ENCODE measurements at regions not wholly inside any gene's neighbourhood (a gene's known extent, or its start where the extent isn't known, plus 50 kb on each side); places are given as distances from the start of the nearest gene placed in this dataset.

GRCh38 chrX:124209792-124210576, 122.5 kb upstream of the TEX13D start:
- BruUV-seq (replicated peaks), result no TSS peak
- DNase-seq (ENCODE audit: low read depth, low spot score), result no peak
- H3K4me1 ChIP-seq (ENCODE audit: control insufficient read depth in 1 of 2, insufficient read depth in 2 of 2, low read length in 2 of 2), result no peaks in the 10 kb centered on the region
- H4K20me1 ChIP-seq (ENCODE audit: insufficient read depth), result no peaks in the 10 kb centered on the region
- no peak overlapping the region for H3K4me2 ChIP-seq (ENCODE audit: low read length)
- H3K36me3 ChIP-seq (ENCODE audit: control insufficient read depth in 1 of 2, insufficient read depth in 2 of 2, low read length in 2 of 2), result no peaks in the 10 kb centered on the region
- ATAC-seq, result no peak
- H3K27me3 ChIP-seq (ENCODE audit: insufficient read depth, low read length), result no peaks in the 10 kb centered on the region
- RAD21 ChIA-PET (ENCODE audit: low non-redundant PET in 1 of 2, low total read pairs in 2 of 2, uncharacterized antibody in 2 of 2, unreplicated experiment in 2 of 2), result no interaction called here
- no peak for TF ChIP-seq MAX (IDR thresholded peaks at IDR 0.05)
- no peak for TF ChIP-seq EZH2 (IDR thresholded peaks at IDR 0.05)
- TF ChIP-seq, protein P1, sequence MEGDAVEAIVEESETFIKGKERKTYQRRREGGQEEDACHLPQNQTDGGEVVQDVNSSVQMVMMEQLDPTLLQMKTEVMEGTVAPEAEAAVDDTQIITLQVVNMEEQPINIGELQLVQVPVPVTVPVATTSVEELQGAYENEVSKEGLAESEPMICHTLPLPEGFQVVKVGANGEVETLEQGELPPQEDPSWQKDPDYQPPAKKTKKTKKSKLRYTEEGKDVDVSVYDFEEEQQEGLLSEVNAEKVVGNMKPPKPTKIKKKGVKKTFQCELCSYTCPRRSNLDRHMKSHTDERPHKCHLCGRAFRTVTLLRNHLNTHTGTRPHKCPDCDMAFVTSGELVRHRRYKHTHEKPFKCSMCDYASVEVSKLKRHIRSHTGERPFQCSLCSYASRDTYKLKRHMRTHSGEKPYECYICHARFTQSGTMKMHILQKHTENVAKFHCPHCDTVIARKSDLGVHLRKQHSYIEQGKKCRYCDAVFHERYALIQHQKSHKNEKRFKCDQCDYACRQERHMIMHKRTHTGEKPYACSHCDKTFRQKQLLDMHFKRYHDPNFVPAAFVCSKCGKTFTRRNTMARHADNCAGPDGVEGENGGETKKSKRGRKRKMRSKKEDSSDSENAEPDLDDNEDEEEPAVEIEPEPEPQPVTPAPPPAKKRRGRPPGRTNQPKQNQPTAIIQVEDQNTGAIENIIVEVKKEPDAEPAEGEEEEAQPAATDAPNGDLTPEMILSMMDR (IDR thresholded peaks at IDR 0.05 in 2 of 3, conservative IDR thresholded peaks at IDR 0.05 in 1 of 3; ENCODE audit: borderline replicate concordance in 1 of 3, insufficient read depth in 1 of 3, low read depth in 2 of 3, low read length in 2 of 3), result no peak
- no peak for TF ChIP-seq EGR1 (IDR thresholded peaks at IDR 0.05; ENCODE audit: low read depth)
- no peak for TF ChIP-seq POLR2A (IDR thresholded peaks at IDR 0.05; ENCODE audit: borderline replicate concordance, extremely low read depth, insufficient read depth, insufficient read length)
- no peak for TF ChIP-seq POLR2AphosphoS5 (IDR thresholded peaks at IDR 0.05; ENCODE audit: low read depth, low read length)
- TF ChIP-seq ELF1 (IDR thresholded peaks at IDR 0.05; ENCODE audit: borderline replicate concordance, low read depth), result no peak
- TF ChIP-seq CBX3 (IDR thresholded peaks at IDR 0.05; ENCODE audit: low read depth), result no peak
- TF ChIP-seq CEBPB (IDR thresholded peaks at IDR 0.05; ENCODE audit: low read depth), result no peak
- no peak for TF ChIP-seq FOSL1 (IDR thresholded peaks at IDR 0.05; ENCODE audit: low read depth)
- no peak for TF ChIP-seq SP1 (IDR thresholded peaks at IDR 0.05; ENCODE audit: low read depth)
- no peak for TF ChIP-seq ZNF274 (IDR thresholded peaks at IDR 0.05; ENCODE audit: low read depth, low read length)
- CTCF ChIA-PET, result no interaction called here
- intact Hi-C loops (cut with micrococcal nuclease), result no loop called here
- H3K9ac ChIP-seq (ENCODE audit: low read length), result no peak overlapping the region
- no peaks in the 10 kb centered on the region for H3K9me3 ChIP-seq (ENCODE audit: control insufficient read depth in 1 of 2, insufficient read depth in 1 of 2, low read depth in 1 of 2, low read length in 2 of 2)
- POLR2A ChIA-PET, result no interaction called here
- H2AFZ ChIP-seq (ENCODE audit: low read depth, low read length, poor library complexity, severe bottlenecking), result no peak overlapping the region
- H3K79me2 ChIP-seq (ENCODE audit: insufficient read depth, low read length), result no peaks in the 10 kb centered on the region
- no peak overlapping the region for H3K27ac ChIP-seq (ENCODE audit: low read depth, low read length)
- H3K4me3 ChIP-seq (replicated peaks in 1 of 2; ENCODE audit: low read depth in 1 of 2, low read length in 2 of 2), result no peak overlapping the region
- no peaks in the 10 kb centered on the region for H3K9me2 ChIP-seq (ENCODE audit: insufficient read depth)
